ENCODE measurements at regions not wholly inside any gene's neighbourhood (a gene's known extent, or its start where the extent isn't known, plus 50 kb on each side); places are given as distances from the start of the nearest gene placed in this dataset.
A peak's percentile ranks its signal among the peaks of the same experiment; 100 is the strongest.

GRCh38 chr2:42954227-42954962 is 162.0 kb upstream of the HAAO start:
- TF ChIP-seq CTCF (IDR thresholded peaks at IDR 0.05): no peak
- no peaks in the 10 kb centered on the region for H3K27me3 ChIP-seq
- ATAC-seq (no peak), DNase-seq (peak in 1 of 4 donors; percentile 37)
- peak overlapping the region in 1 of 2 donors; percentile 19 for H3K27ac ChIP-seq
- intact Hi-C loops (cut with DNase I): no loop called here
- peaks cover 7 to 44% of the 10 kb centered on the region in 2 donors for H3K4me1 ChIP-seq
- H3K9me3 ChIP-seq: no peaks in the 10 kb centered on the region
- H3K36me3 ChIP-seq: no peaks in the 10 kb centered on the region
- no peak overlapping the region for H3K4me3 ChIP-seq

DNA sequence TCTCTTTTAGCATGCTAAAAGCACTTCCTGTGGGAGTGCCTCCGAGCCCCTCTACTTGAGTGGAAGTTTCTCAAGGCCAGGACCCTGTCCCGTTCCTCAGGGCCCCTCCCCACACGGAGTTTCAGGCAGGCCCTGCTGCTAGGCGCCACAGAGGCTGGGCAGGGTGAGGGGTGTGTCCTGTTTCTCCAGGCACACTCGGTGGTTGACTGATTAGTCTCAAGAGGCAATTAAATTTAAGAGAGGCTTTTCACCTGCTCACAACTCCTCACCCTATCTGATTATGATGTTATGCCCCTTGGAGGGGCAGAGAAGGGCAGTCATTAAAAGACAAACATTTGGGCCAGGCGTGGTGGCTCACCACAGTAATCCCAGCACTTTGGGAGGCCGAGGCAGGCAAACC is 160.8 kb upstream of the HAAO start:
- peak; percentile 83 for ATAC-seq
- peak in 1 of 4 donors; percentile 65 for DNase-seq
- Histone ChIP-seq H3K4me3 (no peak overlapping the region), H3K27ac (no peak overlapping the region), H3K9me3 (no peaks in the 10 kb centered on the region), H3K27me3 (no peaks in the 10 kb centered on the region), H3K36me3 (no peaks in the 10 kb centered on the region), H3K4me1 (peaks cover 7 to 36% of the 10 kb centered on the region in 2 donors)
- no peak for TF ChIP-seq CTCF (IDR thresholded peaks at IDR 0.05)
- intact Hi-C loops (cut with DNase I): no loop called here

DNA sequence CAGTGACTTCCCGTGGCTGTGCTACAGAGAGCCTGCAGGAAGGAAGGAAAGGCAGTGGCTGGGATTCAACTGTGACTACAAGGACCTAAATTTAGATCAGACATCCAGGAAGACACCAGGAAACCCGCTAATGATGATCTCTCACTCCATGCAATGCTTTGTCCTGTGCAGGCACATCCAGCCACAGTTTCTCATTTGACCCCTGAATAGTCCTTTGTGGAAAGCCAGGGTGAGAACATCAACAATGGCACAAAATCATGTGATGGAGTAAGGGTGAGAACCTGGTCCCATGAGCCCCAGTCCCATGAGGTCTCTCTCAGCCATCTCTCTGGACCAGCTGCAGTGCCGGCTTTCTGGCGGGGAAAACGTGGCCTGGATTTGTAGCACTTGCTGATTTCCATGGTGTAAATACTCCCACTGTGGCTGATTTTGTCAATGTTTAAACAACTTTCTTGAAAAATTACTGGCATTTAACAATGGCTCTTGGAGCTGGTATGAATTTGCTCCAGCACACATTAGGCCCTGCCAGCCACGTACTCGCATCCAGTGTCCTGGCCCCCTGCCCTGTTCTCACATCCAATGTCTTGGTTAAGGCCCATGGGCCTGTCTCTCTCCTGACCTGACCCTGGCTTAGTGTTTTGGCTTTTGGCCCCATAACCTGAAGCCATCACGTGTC is 159.0 kb upstream of the HAAO start:
- no peak for ATAC-seq
- H3K4me1 ChIP-seq: peaks cover 14 to 39% of the 10 kb centered on the region in 2 donors

GRCh38 chr2:42949125-42949524 is 156.7 kb upstream of the HAAO start:
- no peak overlapping the region for H3K4me3 ChIP-seq
- intact Hi-C loops (cut with DNase I): loop anchor here in 1 of 2 donors (10.0 kb wide), 2 partner anchors 286 to 536 kb away; no protein-coding TSS in a partner anchor
- H3K36me3 ChIP-seq: no peaks in the 10 kb centered on the region
- no peak overlapping the region for H3K27ac ChIP-seq
- TF ChIP-seq CTCF (IDR thresholded peaks at IDR 0.05): no peak
- ATAC-seq (no peak), DNase-seq (peak in 1 of 4 donors; percentile 40)
- no peaks in the 10 kb centered on the region for H3K9me3 ChIP-seq
- H3K4me1 ChIP-seq: peaks cover 8 to 35% of the 10 kb centered on the region in 2 donors
- no peaks in the 10 kb centered on the region for H3K27me3 ChIP-seq

More for the DNA sequence above, 159.0 kb upstream of the HAAO start:
- Histone ChIP-seq H3K36me3 (no peaks in the 10 kb centered on the region), H3K9me3 (no peaks in the 10 kb centered on the region), H3K4me3 (no peak overlapping the region), H3K27ac (peak overlapping the region; percentile 30 to 53), H3K27me3 (no peaks in the 10 kb centered on the region)
- TF ChIP-seq CTCF (IDR thresholded peaks at IDR 0.05): no peak
- DNase-seq: peak in 1 of 4 donors; percentile 54
- intact Hi-C loops (cut with DNase I): no loop called here
